K562 (cell line): ENCODE measurements at regions not wholly inside any gene's neighbourhood (a gene's known extent, or its start where the extent isn't known, plus 50 kb on each side); places are given as distances from the start of the nearest gene placed in this dataset.

Experiments used
- BCL6 ChIP-seq: fragments of 250-450 bp; sonication (Bioruptor Pico); IDR thresholded peaks from 2 replicates; pipeline ENCODE4 v1.4.0; 2020
- GATAD2A ChIP-seq: fragments of 450-650 bp; IDR thresholded peaks from 2 replicates; pipeline ENCODE4 v1.6.1; 2017
- POLR2A ChIP-seq: fragments of 450-650 bp; conservative IDR thresholded peaks from 2 replicates; pipeline ENCODE4 v1.6.1; 2016
- ZNF316 ChIP-seq: fragments of 450-650 bp; IDR thresholded peaks from 2 replicates; pipeline ENCODE4 v1.6.1; 2016
- TF ChIP-seq, protein P1 (sequence below): fragments of 150-350 bp; conservative IDR thresholded peaks from 2 replicates; pipeline ENCODE4 v1.6.1; 2014; ENCODE audit warnings: low read length

DNA sequence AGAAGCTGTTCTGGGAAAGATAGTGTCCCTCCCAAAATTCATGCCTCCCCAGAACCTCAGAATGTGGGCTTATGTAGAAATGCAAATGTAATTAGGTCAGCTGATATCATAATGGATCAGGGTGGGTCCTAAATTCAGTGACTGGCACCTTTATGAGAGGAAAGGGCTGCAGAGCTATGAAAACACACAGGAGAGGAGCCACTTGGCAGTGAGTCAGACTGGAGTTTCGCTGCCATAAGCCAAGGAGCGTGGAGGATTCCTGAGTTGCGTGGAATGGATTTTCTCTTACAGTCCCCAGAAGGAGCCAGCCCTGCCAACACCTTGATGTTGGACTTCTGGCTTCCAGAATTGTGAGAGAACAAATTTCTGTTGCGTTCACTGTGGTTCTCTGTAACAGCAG, 249.8 kb upstream of the PMEPA1 start:
- TF ChIP-seq POLR2A (no peak), GATAD2A (no peak), BCL6 (CRISPR knock-in tag) (no peak), ZNF316 (no peak)
- TF ChIP-seq, protein P1, sequence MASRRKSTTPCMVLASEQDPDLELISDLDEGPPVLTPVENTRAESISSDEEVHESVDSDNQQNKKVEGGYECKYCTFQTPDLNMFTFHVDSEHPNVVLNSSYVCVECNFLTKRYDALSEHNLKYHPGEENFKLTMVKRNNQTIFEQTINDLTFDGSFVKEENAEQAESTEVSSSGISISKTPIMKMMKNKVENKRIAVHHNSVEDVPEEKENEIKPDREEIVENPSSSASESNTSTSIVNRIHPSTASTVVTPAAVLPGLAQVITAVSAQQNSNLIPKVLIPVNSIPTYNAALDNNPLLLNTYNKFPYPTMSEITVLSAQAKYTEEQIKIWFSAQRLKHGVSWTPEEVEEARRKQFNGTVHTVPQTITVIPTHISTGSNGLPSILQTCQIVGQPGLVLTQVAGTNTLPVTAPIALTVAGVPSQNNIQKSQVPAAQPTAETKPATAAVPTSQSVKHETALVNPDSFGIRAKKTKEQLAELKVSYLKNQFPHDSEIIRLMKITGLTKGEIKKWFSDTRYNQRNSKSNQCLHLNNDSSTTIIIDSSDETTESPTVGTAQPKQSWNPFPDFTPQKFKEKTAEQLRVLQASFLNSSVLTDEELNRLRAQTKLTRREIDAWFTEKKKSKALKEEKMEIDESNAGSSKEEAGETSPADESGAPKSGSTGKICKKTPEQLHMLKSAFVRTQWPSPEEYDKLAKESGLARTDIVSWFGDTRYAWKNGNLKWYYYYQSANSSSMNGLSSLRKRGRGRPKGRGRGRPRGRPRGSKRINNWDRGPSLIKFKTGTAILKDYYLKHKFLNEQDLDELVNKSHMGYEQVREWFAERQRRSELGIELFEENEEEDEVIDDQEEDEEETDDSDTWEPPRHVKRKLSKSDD = no peak
